SK-N-SH treated with all-trans-retinoic acid at 6 μM for 48 hours (cell line): ENCODE measurements at regions not wholly inside any gene's neighbourhood (a gene's known extent, or its start where the extent isn't known, plus 50 kb on each side); places are given as distances from the start of the nearest gene placed in this dataset.

Experiments
- ARNTL ChIP-seq: fragments of 450-650 bp; formaldehyde crosslinking; IDR thresholded peaks from 2 replicates; pipeline ENCODE4 v1.5.0; 2020; ENCODE audit warnings: low read depth, mild to moderate bottlenecking, moderate library complexity, borderline replicate concordance
- CSRNP3 ChIP-seq: fragments of 250-450 bp; sonication (Bioruptor Pico); IDR thresholded peaks from 2 replicates; pipeline ENCODE4 v1.5.1; 2021; ENCODE audit warnings: mild to moderate bottlenecking, moderate library complexity
- GLIS3 ChIP-seq: fragments of 250-450 bp; sonication (Bioruptor Pico); IDR thresholded peaks from 2 replicates; pipeline ENCODE4 v1.5.0; 2020; ENCODE audit warnings: mild to moderate bottlenecking, moderate library complexity
- ISL1 ChIP-seq: fragments of 250-450 bp; sonication (Bioruptor Pico); IDR thresholded peaks from 2 replicates; pipeline ENCODE4 v2.1.2; 2022; ENCODE audit warnings: mild to moderate bottlenecking, moderate library complexity
- OSR1 ChIP-seq: fragments of 250-450 bp; sonication (Bioruptor Pico); IDR thresholded peaks from 2 replicates; pipeline ENCODE4 v1.8.0; 2022; ENCODE audit warnings: moderate library complexity, mild to moderate bottlenecking, inconsistent platforms
- RARB ChIP-seq: fragments of 250-450 bp; sonication (Bioruptor Pico); IDR thresholded peaks from 2 replicates; pipeline ENCODE4 v1.8.0; 2021; ENCODE audit warnings: mild to moderate bottlenecking, moderate library complexity
- TOX ChIP-seq: fragments of 250-450 bp; sonication (Bioruptor Pico); IDR thresholded peaks from 2 replicates; pipeline ENCODE4 v1.8.0; 2021; ENCODE audit warnings: mild to moderate bottlenecking, moderate library complexity, borderline replicate concordance
- ZC3H10 ChIP-seq: fragments of 250-450 bp; sonication (Bioruptor Pico); IDR thresholded peaks from 2 replicates; pipeline ENCODE4 v1.5.1; 2021; ENCODE audit warnings: mild to moderate bottlenecking, moderate library complexity
- ZFP30 ChIP-seq: fragments of 450-650 bp; formaldehyde crosslinking; IDR thresholded peaks from 2 replicates; pipeline ENCODE4 v1.5.0; 2022; ENCODE audit warnings: mild to moderate bottlenecking, moderate library complexity
- TF ChIP-seq, protein P1 (sequence below): fragments of 250-450 bp; sonication (Bioruptor Pico); IDR thresholded peaks from 2 replicates; pipeline ENCODE4 v1.5.0; 2020; ENCODE audit warnings: mild to moderate bottlenecking, moderate library complexity

DNA sequence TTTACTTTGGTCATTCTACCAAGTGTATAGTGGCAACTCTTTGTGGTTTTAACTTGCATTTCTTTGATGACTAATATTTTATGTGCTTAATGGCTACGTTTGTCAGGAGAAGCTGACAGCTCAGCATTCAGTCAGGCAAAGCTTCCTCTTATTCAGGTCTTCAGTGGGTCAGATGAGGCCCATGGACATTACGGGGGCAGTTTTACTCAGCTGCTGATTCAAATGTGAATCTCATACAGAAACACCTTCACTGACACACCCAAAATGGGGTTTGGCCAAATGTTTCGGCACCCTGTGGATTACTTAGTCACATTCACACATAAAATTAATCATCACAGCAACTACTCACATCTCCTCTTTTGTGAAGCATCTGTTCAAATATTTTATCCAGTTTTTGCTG, 104.9 kb upstream of the PLD5 start:
- TF ChIP-seq ZFP30 (CRISPR knock-in tag), result no peak
- TF ChIP-seq CSRNP3 (CRISPR knock-in tag), result no peak
- no peak for TF ChIP-seq RARB (CRISPR knock-in tag)
- no peak for TF ChIP-seq ZC3H10 (CRISPR knock-in tag)
- no peak for TF ChIP-seq GLIS3 (CRISPR knock-in tag)
- no peak for TF ChIP-seq OSR1 (CRISPR knock-in tag)
- TF ChIP-seq, protein P1, sequence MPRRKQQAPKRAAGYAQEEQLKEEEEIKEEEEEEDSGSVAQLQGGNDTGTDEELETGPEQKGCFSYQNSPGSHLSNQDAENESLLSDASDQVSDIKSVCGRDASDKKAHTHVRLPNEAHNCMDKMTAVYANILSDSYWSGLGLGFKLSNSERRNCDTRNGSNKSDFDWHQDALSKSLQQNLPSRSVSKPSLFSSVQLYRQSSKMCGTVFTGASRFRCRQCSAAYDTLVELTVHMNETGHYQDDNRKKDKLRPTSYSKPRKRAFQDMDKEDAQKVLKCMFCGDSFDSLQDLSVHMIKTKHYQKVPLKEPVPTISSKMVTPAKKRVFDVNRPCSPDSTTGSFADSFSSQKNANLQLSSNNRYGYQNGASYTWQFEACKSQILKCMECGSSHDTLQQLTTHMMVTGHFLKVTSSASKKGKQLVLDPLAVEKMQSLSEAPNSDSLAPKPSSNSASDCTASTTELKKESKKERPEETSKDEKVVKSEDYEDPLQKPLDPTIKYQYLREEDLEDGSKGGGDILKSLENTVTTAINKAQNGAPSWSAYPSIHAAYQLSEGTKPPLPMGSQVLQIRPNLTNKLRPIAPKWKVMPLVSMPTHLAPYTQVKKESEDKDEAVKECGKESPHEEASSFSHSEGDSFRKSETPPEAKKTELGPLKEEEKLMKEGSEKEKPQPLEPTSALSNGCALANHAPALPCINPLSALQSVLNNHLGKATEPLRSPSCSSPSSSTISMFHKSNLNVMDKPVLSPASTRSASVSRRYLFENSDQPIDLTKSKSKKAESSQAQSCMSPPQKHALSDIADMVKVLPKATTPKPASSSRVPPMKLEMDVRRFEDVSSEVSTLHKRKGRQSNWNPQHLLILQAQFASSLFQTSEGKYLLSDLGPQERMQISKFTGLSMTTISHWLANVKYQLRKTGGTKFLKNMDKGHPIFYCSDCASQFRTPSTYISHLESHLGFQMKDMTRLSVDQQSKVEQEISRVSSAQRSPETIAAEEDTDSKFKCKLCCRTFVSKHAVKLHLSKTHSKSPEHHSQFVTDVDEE (CRISPR knock-in tag), result no peak
- no peak for TF ChIP-seq ISL1 (CRISPR knock-in tag)
- no peak for TF ChIP-seq TOX (CRISPR knock-in tag)
- no peak for TF ChIP-seq ARNTL
